Esophagus muscularis mucosa (tissue), 4 donors: ENCODE measurements at regions not wholly inside any gene's neighbourhood (a gene's known extent, or its start where the extent isn't known, plus 50 kb on each side); places are given as distances from the start of the nearest gene placed in this dataset.
"Not testable (repeated sequence)": the region's sequence is repeated elsewhere in the genome, so short reads cannot be mapped to it uniquely, and the experiment has no call there.

ENCODE experiments used
- DNase-seq: peaks from one replicate; pipeline ENCODE4 v3.0.0-alpha.2; 2017; ENCODE audit errors: extremely low spot score
- H3K27ac ChIP-seq, 4 donors: fragments of 200-600 bp; sonication (generic); replicated peaks in 1 of 4; 1 replicate in 3 of 4; 2 replicates in 1 of 4; pipeline ENCODE4 v1.5.1; 2016 to 2019; ENCODE audit warnings: mild to moderate bottlenecking in 1 of 4
- H3K27me3 ChIP-seq, 4 donors: fragments of 200-600 bp; sonication (generic); one replicate each; pipeline versions ENCODE4 v1.5.1 to v1.6.0; 2016 to 2019
- H3K36me3 ChIP-seq, 4 donors: fragments of 200-600 bp; sonication (generic); one replicate each; pipeline ENCODE4 v1.5.1; 2016 to 2019
- H3K4me1 ChIP-seq, 4 donors: fragments of 200-600 bp; sonication (generic); one replicate each; pipeline ENCODE4 v1.5.1; 2016 to 2019
- H3K4me3 ChIP-seq, 4 donors: fragments of 200-600 bp; sonication (generic); 1 replicate in 2 of 4; 2 replicates in 2 of 4; pipeline ENCODE4 v1.5.1; 2016 to 2019; ENCODE audit warnings: mild to moderate bottlenecking in 4 of 4, moderate library complexity in 1 of 4
- H3K9me3 ChIP-seq, 4 donors: fragments of 200-600 bp; sonication (generic); 1 replicate in 3 of 4; 2 replicates in 1 of 4; pipeline ENCODE4 v1.5.1; 2016 to 2019
- CTCF ChIP-seq, 3 experiments: fragments of 200-600 bp in 2 of 3; fragments of 450-650 bp in 1 of 3; sonication (generic) in 2 of 3; IDR thresholded peaks; one replicate each; pipeline ENCODE4 v1.5.1; 2017 to 2019; ENCODE audit warnings: antibody characterized with exemption in 3 of 3, mild to moderate bottlenecking in 2 of 3, moderate library complexity in 1 of 3
- EP300 ChIP-seq: sonication (generic); formaldehyde crosslinking; IDR thresholded peaks from one replicate; pipeline ENCODE4 v1.6.1; 2017; ENCODE audit warnings: antibody characterized with exemption
- POLR2A ChIP-seq: fragments of 450-650 bp; IDR thresholded peaks from one replicate; pipeline ENCODE4 v1.6.1; 2017; ENCODE audit warnings: antibody characterized with exemption, moderate library complexity, mild to moderate bottlenecking, low read depth
- POLR2AphosphoS5 ChIP-seq, 2 donors: sonication (generic); formaldehyde crosslinking; IDR thresholded peaks; one replicate each; pipeline ENCODE4 v1.6.1; 2017; ENCODE audit warnings: antibody characterized with exemption in 2 of 2
- WGBS: methylation state at CpG from one replicate; pipeline ENCODE4 v1.1.5; 2018; 5-methylcytosine and 5-hydroxymethylcytosine counted together
- intact Hi-C: fragments of 100-400 bp; cut with DNase I; formaldehyde crosslinking; loops from one replicate; pipeline ENCODE4 v1.15.1; 2023

GRCh38 chr13:83667606-83668005, 214.7 kb downstream of the SLITRK1 start:
- Histone ChIP-seq H3K4me1 (no peaks in the 10 kb centered on the region), H3K4me3 (no peak overlapping the region), H3K36me3 (no peaks in the 10 kb centered on the region), H3K9me3 (no peaks in the 10 kb centered on the region), H3K27me3 (no peaks in the 10 kb centered on the region), H3K27ac (no peak overlapping the region)
- no peak for TF ChIP-seq CTCF (IDR thresholded peaks at IDR 0.05)
- TF ChIP-seq POLR2AphosphoS5 (IDR thresholded peaks at IDR 0.05), result no peak
- no peak for TF ChIP-seq POLR2A
- TF ChIP-seq EP300, result no peak
- WGBS, result 82% methylated on average over 2 of the region's 2 CpGs
- intact Hi-C loops, result no loop called here
- no peak for DNase-seq

- TF ChIP-seq CTCF (IDR thresholded peaks at IDR 0.05), result no peak
- no peak for TF ChIP-seq POLR2A
- TF ChIP-seq POLR2AphosphoS5 (IDR thresholded peaks at IDR 0.05), result no peak
- no peak for TF ChIP-seq EP300
- Histone ChIP-seq H3K36me3 (no peaks in the 10 kb centered on the region), H3K27me3 (no peaks in the 10 kb centered on the region), H3K4me1 (no peaks in the 10 kb centered on the region), H3K9me3 (no peaks in the 10 kb centered on the region), H3K27ac (no peak overlapping the region), H3K4me3 (no peak overlapping the region)
- intact Hi-C loops, result no loop called here
- no peak for DNase-seq
- WGBS, result 31% methylated on average over 1 of the region's 1 CpG
Observed at GRCh38 chr13:83666141-83666540, 216.1 kb downstream of the SLITRK1 start.

- H3K27me3 ChIP-seq, result no peaks in the 10 kb centered on the region
- H3K4me1 ChIP-seq, result no peaks in the 10 kb centered on the region
- H3K9me3 ChIP-seq, result no peaks in the 10 kb centered on the region
- TF ChIP-seq CTCF (IDR thresholded peaks at IDR 0.05), result no peak
- TF ChIP-seq POLR2AphosphoS5 (IDR thresholded peaks at IDR 0.05), result no peak
- no peak for TF ChIP-seq POLR2A
- TF ChIP-seq EP300, result no peak
- no peak overlapping the region for H3K4me3 ChIP-seq
- no peaks in the 10 kb centered on the region for H3K36me3 ChIP-seq
- whole genome bisulfite sequencing, result 48% methylated on average over 2 of the region's 2 CpGs
- intact Hi-C loops, result no loop called here
- DNase-seq, result no peak
- H3K27ac ChIP-seq, result no peak overlapping the region
Observed at GRCh38 chr13:83657281-83657680, 225.0 kb downstream of the SLITRK1 start.

GRCh38 chr13:83642617-83643016, 239.7 kb downstream of the SLITRK1 start:
- WGBS, result 93% methylated on average over 3 of the region's 3 CpGs
- intact Hi-C loops, H3K36me3 ChIP-seq, H3K27ac ChIP-seq, H3K4me1 ChIP-seq, H3K27me3 ChIP-seq, H3K4me3 ChIP-seq, DNase-seq: not testable (repeated sequence)
- H3K9me3 ChIP-seq, result peaks cover 0 to 14% (median 6%) of the 10 kb centered on the region in 4 donors

GRCh38 chr13:83634601-83635000, 247.7 kb downstream of the SLITRK1 start:
- H3K36me3 ChIP-seq, result no peaks in the 10 kb centered on the region
- no peak overlapping the region for H3K4me3 ChIP-seq
- H3K27ac ChIP-seq, result no peak overlapping the region
- H3K27me3 ChIP-seq, result no peaks in the 10 kb centered on the region
- DNase-seq, result no peak
- H3K9me3 ChIP-seq, result peaks cover 0 to under 1% (median 0%) of the 10 kb centered on the region in 4 donors
- intact Hi-C loops, result no loop called here
- no peaks in the 10 kb centered on the region for H3K4me1 ChIP-seq
- TF ChIP-seq CTCF (IDR thresholded peaks at IDR 0.05), result no peak
- no peak for TF ChIP-seq POLR2AphosphoS5 (IDR thresholded peaks at IDR 0.05)
- TF ChIP-seq POLR2A, result no peak
- TF ChIP-seq EP300, result no peak
- WGBS, result 83% methylated on average over 2 of the region's 2 CpGs
